RKO (cell line): ENCODE measurements at regions not wholly inside any gene's neighbourhood (a gene's known extent, or its start where the extent isn't known, plus 50 kb on each side); places are given as distances from the start of the nearest gene placed in this dataset.

Experiments
- DNase-seq: peaks from one replicate; pipeline ENCODE4 v3.0.0-alpha.2; 2016; ENCODE audit warnings: low spot score

- DNase-seq: no peak
Measured at GRCh38 chr3:74347563-74348268, 266.7 kb downstream of the CNTN3 start.

- DNase-seq: no peak
Measured at GRCh38 chr3:74346896-74347295, 267.6 kb downstream of the CNTN3 start.

- DNase-seq: no peak
Measured at GRCh38 chr3:74345701-74346100, 268.8 kb downstream of the CNTN3 start.

GRCh38 chr3:74344865-74345440, 269.5 kb downstream of the CNTN3 start:
- no peak for DNase-seq

GRCh38 chr3:74343391-74343790, 271.1 kb downstream of the CNTN3 start:
- no peak for DNase-seq

- no peak for DNase-seq
Measured at GRCh38 chr3:74338998-74339397, 275.5 kb downstream of the CNTN3 start.

GRCh38 chr3:74332165-74332564, 282.3 kb downstream of the CNTN3 start:
- DNase-seq: no peak

- DNase-seq: no peak
Measured at GRCh38 chr3:74331711-74332110, 282.7 kb downstream of the CNTN3 start.

- DNase-seq: no peak
Measured at GRCh38 chr3:74329096-74329495, 285.4 kb downstream of the CNTN3 start.

- no peak for DNase-seq
Measured at GRCh38 chr3:74328435-74328834, 286.0 kb downstream of the CNTN3 start.

GRCh38 chr3:74315291-74315690, 299.2 kb downstream of the CNTN3 start:
- DNase-seq: no peak

- DNase-seq: peak; percentile 33
Measured at GRCh38 chr3:74314696-74315095, 299.8 kb downstream of the CNTN3 start.

GRCh38 chr3:74309716-74310115, 304.7 kb downstream of the CNTN3 start:
- DNase-seq: no peak

- no peak for DNase-seq
Measured at GRCh38 chr3:74304424-74304823, 310.0 kb downstream of the CNTN3 start.

- no peak for DNase-seq
Measured at GRCh38 chr3:74303711-74304110, 310.7 kb downstream of the CNTN3 start.

GRCh38 chr3:74302969-74303368, 311.5 kb downstream of the CNTN3 start:
- DNase-seq: no peak

- DNase-seq: no peak
Measured at GRCh38 chr3:74302281-74302680, 312.2 kb downstream of the CNTN3 start.

GRCh38 chr3:74301056-74301455, 313.4 kb downstream of the CNTN3 start:
- no peak for DNase-seq

GRCh38 chr3:74295479-74295878, 319.0 kb downstream of the CNTN3 start:
- no peak for DNase-seq

GRCh38 chr3:74288761-74289160, 325.7 kb downstream of the CNTN3 start:
- no peak for DNase-seq

- no peak for DNase-seq
Measured at GRCh38 chr3:74287557-74287956, 326.9 kb downstream of the CNTN3 start.

GRCh38 chr3:74282202-74282601, 332.3 kb downstream of the CNTN3 start:
- DNase-seq: no peak

- DNase-seq: no peak
Measured at GRCh38 chr3:74281705-74282104, 332.8 kb downstream of the CNTN3 start.
